NCI-H1694 (cell line): ENCODE measurements at regions not wholly inside any gene's neighbourhood (a gene's known extent, or its start where the extent isn't known, plus 50 kb on each side); places are given as distances from the start of the nearest gene placed in this dataset.
"Not testable (repeated sequence)": the region's sequence is repeated elsewhere in the genome, so short reads cannot be mapped to it uniquely, and the experiment has no call there.

Source experiments
- DNase-seq: peaks from one replicate; lab custom pipeline; 2025; lab: John Stamatoyannopoulos, UW

DNA sequence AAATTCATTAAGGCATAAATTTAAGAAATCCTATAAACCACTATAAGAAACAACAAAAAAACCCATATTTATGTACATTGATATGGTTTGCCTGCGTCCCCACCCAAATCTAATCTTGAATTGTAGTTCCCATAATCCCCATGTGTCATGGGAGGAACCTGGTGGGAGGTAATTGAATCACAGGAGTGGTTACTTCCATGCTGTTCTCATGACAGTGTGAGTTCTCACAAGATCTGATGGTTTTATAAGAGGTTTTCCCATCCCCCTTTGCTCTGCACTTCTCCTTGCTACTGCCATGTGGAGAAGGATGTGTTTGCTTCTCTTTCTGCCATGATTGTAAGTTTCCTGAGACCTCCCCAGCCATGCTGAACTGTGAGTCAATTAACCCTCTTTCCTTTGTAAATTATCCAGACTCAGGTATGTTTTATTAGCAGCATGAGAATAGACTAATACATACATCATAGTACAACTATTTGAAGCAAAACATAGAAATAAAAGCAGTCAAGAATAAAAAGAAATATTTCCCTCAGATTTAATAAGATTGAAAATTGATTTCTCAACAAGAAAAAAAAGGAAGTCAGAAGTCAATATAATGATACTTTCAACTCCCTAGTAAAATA, 209.0 kb upstream of the GPC6 start:
- DNase-seq = no peak

DNA sequence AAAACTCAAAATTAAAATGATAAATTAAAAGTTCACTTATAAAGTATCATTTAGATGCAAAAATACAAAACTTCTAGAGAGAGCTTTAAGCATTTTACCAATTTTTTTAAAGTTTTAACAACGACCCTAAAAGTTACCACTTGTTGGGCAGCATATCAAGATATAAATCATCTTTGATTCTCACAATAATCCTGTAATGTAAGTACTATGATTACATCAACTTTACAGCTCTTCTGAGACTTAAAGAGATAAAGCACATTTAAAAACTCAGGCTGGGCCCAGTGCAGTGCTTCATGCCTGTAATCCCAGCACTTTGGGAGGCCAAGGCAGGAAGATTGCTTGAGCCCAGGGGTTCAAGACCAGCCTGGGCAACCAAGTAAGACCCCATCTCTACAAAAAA, 202.7 kb upstream of the GPC6 start:
- DNase-seq = no peak

DNA sequence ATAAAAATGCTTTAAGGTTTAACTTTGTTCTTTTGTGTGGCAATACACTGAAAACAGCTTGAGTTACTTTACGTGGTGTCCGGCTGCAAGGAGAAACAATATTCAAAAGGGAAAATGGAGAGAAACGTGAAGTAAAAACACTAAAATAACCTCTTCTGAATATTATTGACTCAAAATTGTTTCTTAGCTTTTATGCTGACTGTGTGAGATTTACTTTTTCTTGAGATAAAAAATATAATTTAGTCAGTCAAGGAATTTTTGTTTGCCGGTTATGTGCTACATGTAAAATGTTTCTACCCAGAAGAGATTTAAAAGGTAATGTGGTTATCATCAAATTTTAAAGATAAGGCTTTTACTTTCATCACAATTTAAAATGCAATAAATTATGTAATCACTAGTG, 200.6 kb upstream of the GPC6 start:
- DNase-seq = no peak

DNA sequence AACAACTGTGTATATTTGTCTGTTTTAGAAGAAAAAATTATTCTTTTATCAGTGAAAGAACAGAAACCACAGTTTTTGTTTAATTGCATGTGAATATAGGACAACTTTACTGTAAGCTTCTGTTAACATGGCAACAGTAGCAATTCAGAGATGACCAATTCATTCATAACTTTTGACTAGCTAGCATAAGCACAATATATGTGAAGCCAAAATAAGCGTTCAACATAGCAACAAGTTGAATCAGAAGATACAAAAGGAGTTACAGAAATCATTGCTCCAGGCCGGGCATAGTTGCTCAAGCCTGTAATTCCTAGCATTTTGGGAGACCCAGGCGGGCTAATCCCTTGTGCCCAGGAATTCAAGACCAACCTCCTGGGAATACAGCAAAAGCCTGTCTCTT, 197.1 kb upstream of the GPC6 start:
- DNase-seq = no peak

DNA sequence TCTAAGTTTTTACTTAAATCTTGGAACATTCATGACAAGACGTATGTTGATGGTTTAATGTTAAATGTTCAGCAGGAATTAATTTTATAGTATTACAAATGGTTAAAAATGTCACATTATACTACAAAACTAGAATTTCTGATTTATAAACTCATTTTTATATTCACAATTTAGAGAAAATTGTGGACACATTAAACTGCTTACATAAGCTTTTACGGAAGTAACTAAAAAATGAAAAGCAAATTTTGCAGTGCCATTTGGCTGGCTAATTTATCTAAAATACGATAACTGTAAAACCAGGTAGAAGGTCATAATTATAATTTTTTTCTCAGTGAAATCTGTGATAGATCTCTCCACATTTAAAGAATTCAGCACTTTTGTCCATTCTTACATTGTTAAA, 190.2 kb upstream of the GPC6 start:
- DNase-seq = no peak

DNA sequence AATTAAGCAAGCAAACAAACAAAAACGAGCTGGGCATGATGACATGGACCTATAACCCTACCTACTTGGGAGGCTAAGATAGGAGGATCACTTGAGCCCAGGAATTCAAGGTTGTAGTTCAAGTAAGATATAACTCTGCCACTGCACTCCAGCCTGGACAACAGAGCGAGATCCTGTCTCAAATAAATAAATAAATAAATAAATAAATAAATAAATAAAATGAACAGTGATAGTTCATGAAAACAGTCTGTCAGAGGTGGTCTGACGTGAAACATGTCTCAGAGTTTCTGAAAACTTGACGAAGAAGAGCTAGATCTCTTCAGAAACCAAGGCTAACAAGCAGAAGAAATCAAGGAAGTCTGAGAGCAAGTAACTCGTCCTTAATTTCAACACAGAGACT, 188.8 kb upstream of the GPC6 start:
- DNase-seq = no peak

DNA sequence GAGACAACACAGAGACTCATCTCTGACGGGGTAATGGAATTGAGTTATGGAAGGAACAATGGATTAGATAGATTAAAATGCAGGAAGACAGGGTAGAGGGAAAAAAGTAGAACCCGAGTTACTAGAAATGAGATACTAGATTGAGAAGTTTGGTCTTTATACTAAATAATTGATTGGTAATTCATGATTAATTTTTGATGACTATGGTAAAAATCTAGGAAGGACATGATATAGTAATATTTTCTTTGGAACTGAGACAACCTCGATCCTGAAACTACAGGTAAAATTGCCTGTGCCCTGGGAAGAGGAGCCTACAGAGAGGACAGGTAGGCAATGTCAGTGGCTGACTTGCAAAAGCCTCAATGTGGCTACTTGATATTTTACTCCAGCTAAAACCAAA, 188.4 kb upstream of the GPC6 start:
- DNase-seq = no peak

DNA sequence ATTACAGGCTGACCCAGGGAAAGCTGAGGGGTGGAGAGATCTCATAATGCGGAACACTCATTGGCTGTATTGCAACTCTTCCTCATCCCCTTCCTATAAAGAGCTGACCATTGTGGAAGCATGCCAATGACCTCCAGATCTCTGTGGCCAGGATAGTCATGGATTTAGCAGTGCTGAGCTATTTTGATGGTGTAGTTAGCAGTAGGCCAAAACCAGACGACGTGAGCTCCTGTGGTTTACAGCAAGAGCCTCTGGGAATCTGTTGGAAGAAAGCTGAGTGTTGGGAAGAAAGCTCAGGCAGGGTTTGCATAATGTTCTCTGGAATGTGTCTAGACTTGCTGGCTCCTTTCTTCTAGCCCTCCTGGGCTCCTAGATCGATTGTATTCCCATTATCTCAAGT, 187.5 kb upstream of the GPC6 start:
- DNase-seq = no peak

DNA sequence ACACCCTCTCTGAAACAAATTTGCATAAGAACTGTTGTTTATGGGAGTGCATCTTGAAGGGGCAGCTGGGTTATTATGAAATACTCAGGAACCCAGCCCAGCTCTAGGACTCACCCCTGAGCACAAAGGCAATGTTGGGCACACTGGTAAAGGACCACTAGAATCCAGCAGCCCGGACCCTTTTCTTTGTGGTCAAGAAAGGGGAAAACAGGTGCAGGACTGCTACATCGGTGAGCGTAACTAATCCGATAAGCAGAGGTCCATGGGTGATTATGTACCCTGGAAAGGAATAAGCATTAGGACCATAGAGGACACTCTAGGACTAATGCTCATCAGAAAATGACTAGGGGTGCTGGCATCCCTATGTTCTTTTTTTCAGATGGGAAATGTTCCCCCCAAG, 185.0 kb upstream of the GPC6 start:
- not testable (repeated sequence) for DNase-seq

DNA sequence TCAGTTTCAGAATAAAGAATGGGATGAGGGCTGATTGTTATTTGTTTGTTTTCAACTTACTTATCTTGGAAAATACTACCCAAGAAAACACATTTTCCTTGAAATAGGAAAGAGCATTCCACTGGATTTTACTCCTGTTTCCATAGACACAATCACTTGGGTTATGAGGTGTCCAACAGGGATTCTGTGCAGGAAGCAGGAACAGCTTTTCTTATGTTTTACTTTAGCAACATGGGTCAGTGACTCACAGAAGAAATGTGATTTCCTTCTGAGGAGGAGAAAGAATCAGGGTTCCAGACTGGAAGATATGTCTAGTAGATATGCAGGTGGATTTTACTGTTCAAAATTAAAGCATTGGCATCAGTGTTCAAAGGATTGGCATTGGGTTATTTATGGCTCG, 180.8 kb upstream of the GPC6 start:
- no peak for DNase-seq

DNA sequence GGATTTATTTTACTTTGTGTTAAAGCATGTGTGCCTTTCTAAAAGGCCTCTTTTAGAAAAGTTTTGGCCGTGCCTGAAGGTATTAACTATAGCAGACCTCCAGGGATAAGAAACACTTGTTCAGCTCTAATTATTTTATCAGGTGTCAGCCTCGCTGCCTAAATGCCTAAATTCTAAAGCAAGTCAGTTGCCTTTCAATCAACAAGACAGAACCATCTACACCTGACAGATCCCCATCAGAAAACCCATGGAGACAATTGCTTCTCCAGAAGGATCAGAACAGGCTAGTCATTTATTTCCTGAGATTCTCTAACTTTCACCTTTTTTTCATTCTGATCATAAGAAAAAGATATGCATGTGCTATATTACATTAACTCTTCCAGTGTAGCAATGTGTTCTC, 171.4 kb upstream of the GPC6 start:
- no peak for DNase-seq

DNA sequence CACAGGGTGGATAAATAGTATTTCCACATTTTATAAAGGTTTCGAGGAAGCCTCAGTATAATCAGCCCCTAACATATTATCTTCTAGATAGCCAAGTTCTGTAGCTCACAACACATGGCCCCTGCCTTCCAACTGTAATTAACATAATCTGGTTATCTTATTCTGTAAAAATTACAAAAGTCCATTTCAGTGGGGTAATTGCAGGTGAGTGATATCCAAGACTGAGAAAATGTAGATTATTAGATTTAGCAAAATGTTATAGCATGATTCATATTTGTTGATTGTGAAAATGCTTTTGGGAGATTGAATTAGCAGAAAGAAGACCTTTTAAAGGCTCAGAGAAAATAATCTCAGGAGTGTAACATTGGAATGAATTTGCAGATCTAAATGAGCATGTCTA, 168.3 kb upstream of the GPC6 start:
- no peak for DNase-seq

DNA sequence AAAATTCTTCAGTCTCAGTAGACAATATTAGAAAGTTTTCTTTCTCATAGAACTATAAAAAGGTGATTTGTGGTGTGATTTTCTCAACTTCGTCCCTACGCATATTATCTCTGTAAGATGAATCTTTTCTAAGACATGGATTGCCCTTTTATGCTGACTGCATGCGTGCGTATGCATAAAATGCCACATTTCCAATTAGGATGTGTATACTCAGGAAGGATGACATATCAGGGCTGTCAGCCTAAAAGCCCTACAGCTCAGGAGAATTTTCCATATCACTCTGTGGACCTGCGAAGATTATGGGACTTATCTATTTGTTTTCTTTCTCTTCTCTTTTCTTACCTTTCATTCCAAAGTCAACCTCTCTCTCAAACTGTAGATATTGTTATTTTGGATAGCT, 166.5 kb upstream of the GPC6 start:
- DNase-seq = no peak

DNA sequence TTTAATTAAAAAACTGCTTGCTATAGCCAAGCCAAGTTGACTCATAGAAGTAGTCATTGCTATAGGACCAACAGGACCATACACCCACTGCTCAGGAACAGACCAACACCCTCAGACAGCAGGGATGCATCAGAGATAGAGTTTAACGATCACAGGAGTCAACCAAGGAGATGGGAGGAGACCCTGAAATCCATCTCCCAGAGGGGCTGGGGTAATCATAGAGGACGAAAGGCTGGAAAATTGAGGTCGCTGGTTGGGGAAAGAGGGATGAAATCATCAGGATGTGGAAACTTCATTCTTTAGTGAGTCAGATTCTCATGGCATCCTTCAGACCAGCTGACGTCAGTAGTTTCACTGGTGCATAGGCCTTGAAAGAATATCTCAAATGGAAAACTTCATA, 160.4 kb upstream of the GPC6 start:
- DNase-seq = no peak

DNA sequence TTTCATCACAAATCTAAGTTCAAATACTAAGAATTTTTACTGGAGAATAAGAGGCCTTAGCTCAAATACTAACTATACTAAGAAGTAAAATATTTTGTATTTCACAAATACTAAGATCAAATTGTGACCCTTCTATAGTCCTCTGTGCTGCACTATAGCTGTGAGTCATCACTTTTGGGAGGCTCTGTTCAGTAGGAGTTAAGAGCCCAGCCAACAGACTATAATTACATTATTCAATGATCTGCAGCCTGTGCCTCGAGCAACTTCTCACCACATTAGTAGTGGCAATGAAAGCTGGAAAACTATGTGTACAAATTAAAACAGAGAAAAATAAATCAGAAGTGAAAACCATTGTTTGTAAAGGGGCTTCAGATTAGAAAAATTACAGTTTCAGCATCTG, 147.3 kb upstream of the GPC6 start:
- no peak for DNase-seq

DNA sequence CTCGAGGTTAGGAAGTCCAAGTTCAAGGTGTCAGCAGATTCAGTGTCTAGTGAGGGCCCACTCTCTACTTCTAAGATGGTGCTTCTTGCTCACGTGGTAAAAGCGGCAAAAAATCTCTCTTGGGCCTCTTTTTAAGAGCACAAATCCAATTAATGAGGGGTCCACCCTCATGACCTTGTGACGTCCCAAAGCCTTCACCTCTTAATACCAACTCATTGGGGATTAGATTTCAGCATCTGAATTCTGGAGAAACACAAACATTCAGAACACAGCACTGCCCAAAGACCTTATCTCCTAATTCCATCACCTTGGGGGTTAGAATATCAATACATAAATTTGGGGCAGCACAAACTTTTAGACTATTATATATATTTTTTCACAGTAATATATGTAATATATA, 146.4 kb upstream of the GPC6 start:
- DNase-seq = no peak

DNA sequence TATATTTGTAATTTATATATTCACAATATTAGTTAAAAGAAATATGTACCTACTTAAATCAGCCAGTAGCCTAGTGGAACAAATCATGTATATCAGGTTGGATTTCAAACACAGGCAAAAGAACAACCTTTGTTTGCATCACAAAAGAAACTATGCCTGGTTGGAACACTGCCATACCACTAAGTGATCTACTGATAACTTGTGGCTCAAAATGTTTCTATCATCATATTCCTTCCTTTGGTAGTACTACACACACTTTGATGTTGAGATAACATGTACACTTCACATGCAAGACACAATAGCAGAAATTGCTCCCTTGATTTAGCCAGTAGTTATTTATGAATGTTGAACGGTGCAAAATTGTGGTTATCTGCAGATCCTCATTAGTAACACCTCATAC, 146.0 kb upstream of the GPC6 start:
- DNase-seq = no peak

DNA sequence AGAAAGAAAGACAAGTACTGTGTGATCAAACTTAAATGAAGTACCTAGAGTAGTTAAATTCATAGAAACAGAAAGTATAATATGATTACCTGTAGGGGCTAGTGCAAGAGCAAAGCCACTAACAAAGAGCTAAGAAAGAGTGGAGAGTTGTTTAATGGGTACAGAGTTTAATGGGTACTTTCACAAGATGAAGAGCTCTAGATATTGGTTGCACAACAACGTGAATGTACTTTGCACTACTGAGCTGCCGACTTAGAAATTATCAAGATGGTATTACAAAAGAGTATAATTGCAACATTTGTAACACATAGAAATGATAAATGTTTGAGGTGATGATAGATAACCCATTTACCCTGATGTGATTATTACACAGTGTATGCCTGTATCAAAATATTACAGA, 140.3 kb upstream of the GPC6 start:
- DNase-seq = no peak

DNA sequence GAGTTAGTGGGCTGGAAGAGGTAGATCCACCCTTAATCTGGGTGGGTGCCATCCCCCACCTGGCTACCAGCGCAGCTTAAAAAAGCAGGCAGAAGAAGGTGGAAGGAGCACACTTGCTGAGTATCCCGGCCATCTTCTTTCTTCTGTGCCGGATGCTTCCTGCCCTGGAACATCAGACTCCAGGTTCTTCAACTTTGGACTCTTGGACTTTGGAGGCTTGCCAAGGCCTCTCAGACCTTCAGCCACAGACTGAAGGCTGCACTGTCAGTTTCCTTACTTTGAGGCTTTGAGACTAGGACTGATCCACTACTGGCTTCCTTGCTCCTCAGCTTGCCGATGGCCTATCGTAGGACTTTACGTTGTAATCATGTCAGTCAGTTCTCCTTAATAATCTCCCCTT, 127.6 kb upstream of the GPC6 start:
- DNase-seq = no peak

DNA sequence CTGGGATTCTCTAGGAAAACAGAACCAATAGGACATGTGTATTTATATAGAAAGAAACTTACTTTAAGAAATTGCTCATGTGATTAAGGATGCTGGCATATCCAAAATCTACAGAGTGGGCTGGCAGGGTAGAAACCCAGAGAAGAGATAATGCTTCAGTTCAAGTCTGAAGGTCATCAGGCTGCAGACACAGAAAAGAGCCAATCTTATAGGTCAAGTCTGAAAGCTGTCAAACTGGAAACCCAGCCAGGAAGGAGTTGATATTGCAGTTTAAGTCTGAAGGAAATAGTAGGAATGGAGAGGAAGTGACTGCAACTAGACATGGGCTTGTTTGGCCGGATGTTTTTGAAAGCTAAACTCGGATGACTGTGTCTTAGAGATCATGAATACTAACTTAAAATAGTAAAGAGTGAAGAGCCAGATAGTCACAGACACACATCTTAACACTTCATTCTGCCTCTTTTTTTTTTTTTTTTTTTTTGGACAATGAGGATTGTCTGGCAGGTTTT, 125.3 kb upstream of the GPC6 start:
- no peak for DNase-seq

DNA sequence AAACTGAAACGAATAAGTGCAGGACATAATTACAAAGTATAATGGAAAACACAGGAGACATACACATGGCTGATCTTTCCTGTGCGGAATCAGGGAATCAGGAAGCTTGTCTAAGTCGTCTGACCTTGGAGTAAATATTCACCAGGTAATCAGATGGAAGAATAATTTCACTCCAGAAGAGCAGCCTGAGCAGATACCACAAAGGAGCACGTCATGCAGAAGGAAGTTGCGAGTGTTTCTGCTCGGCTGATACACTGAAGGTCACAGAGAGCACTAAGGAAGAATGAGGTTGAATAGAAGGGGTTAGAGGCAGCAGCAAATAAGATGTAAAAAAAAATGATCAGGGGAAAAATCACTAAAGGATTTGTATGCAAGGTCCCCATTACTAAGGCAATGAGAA, 122.3 kb upstream of the GPC6 start:
- DNase-seq = no peak

DNA sequence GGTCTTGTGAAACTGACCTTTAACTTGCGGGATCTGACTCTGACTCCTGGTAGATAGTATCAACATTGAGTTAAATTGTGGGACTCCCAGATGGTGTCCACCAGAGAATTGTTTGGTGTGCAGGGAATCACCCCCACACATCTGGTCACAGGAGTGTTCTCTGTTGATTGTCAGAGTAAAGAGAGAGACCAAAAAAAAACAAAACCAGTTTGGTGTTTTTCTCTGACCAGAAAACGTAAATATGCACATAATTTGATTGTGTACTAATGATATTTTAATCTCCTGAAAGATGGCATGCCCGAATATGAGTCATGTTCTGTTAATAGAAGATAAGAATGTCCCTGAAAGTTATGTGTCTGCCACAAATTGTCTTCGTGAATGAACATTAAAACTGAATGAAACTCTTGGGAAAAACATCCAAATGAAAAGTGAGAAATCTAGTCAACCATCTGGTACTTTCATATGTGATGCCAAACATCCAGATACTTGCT, 118.5 kb upstream of the GPC6 start:
- peak; percentile 35 for DNase-seq

DNA sequence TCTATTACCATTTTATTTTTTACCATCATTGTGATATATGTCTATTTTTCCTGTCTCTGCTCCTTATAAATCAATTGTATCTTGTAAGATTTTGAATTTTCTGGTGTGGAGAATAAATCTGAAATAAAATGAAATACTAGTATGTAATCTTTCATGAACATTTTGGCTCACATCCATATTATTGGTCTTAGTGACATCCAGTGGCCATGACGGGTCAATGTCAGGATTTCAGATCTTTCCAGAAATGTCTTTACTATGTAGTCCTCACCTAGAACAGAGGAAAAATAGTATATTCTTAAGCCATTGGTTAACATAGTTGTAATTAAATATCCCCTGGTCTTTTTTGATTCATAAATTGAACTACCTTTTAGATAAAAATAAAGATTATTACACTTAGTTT, 109.8 kb upstream of the GPC6 start:
- DNase-seq = no peak

DNA sequence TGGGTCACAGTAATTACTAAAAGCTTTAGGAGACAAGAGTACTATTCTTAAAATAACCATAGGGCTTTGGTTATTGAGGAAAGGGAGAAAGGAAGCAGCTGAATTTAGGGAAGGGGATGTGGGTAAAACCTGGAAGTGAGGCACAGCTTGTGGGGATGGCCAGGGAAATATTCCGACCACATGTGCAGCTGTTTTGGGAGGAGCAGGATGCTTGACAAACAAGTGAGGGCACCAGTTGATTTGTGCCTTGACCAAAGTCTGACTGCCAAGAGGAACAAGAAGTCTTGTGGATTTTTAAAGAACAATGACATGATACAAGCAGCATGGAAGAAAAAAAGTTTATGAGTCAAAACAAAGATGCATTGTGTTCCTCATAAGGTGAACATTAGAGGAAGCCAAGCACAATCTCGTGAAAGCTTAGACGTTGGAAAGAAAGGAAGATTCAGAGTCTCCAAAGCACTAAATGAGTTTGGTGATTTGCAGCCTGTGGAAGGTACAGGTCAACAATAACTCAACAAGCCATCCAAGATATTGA, 108.5 kb upstream of the GPC6 start:
- DNase-seq = no peak
